ENCODE measurements at regions not wholly inside any gene's neighbourhood (a gene's known extent, or its start where the extent isn't known, plus 50 kb on each side); places are given as distances from the start of the nearest gene placed in this dataset.
"Not testable (repeated sequence)": the region's sequence is repeated elsewhere in the genome, so short reads cannot be mapped to it uniquely, and the experiment has no call there.

DNA sequence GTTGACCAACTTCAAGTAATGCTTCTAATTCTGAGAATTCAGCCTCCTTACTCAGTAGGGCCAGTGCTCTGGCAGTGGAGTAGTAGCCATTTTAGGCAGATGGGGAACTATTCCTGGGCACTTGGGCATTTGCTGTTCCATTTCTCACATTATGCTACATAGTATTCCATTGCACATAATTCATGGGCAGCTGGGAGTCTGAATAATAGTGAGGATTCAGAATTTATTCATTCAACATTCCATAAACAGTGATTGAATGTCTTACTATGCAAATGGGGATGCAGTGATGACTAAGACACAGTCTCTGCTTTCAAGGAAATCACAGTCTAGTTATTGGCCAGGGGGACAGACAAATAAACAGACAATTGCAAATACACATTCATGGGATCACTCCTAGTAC is 301.0 kb upstream of the KCNN2 start:
- no peak for DNase-seq

DNA sequence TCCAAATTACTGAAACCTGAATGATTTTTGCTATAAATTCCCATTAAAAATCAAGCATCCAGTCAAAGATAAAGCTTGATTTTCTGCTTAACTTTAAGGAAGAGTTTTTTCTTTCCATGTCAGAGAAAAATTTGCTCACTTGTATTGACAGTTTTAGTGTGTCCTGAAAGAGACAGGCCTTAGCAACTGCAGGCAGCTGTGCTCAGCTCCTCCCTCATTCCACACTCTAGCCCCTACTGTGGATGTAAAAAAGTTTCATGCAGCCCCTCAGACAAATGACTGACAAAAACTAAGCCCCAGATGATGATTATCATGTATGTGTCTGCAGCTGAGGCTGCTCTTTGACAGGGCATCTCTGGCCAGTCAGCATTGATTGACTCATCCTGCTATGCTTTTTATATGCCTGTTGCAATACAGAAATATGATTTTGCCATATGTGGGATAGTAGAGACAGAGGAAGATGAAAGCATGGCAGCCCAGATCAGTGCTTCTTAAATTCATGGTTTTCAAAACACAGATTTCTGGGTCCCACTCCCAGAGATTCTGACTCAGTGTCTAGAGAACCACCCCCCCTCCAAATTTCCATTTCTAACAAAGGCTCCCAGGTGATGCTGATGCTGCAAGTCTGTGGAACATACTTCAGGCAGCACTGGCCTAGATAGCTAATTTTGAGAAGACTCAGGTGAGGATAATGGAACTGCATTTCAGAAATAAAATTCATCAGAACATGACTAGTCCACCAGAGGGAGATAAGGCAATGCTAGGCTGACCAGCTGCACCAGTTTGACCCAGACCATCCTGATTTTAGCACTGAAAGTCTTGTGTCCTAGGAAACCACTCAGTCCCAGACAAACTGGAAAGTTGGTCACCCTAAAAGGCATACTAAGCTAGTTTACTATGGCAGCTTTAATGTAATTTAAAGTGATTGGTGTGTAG is 298.7 kb upstream of the KCNN2 start:
- DNase-seq, result no peak

DNA sequence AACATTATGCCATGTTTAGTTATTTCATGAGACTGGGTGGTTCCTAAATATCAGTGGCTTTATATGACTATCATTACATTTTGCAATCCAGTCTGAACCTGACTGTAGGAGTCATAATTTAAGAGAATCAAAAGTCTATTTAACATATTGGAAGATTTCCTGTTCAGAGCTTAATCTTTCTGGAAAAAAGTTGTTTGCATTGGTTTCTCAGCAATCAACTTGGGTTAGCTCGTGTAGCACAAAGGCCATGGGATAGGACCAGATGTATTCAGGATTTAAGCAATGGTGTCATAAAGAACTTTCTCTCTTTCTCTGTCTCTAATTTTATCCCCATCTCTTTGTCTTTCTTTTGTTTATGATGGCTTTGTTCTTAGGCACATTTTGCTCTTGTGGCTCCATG is 296.0 kb upstream of the KCNN2 start:
- DNase-seq, result no peak

DNA sequence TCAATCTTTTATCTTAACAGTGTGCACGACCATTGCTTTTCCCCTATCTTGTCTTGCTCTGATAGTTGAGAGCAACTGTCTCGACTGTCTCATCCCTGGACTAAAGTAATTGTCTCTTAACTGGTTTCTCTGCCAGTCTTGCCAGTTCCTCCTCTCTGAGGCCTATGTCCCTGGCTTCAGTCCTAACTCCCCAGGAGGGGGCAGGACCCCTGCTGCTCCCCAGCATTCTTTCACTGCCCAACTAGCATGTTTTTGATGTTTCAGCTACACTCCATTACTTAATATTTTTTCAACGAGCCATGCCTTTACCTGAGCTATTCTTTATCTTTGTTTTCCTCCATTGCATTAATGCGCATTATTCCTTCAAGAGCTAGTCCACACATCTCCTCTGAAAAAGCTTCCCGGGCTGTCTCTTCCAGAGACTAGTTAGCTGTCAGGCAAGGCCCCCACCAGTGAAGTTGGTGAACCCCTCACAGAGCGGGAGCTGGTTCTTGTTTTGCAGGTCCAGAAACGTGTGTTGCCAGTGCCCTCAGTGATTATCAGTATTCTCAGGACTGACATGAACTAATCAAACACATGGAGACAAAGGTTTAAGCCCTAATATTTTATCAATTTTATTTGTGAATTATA is 291.7 kb upstream of the KCNN2 start:
- DNase-seq, result no peak

DNA sequence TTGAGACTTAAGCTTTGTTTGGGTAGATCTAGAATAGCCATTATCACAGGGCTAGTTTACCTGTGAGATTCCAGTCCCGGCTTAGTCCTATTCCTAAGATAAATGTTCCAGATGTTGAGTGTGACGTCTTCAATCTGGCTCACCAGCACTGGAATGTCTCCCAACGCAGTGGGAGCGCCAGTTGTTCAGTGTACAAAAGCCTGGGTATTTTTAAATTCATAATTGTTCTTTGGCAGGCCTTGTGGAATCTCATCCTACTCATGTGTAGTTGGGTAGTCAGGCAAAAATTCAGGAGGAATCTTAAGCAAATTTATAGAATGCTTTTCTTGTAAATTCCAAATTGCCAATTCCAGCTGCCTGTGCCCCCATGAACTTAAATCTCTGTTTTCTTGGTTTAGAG is 272.6 kb upstream of the KCNN2 start:
- no peak for DNase-seq

DNA sequence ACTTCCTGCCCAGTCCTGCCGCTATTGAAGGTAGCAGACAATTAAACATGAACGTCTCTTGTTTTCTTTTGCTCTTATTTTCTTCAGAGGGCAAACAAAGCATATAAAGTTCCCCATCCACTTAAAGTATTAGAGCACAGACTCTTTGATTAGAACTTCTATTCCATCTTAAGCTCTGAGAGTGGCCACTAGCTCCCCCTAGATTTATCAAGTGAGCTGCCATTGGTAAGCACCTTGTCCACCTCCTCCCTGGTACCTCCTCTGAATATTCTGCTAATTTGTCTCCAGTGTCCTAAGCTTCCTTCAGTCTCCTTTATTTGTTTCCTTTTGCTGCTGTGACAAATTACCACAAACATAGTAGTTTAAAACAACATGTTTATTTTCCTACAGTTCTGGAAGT is 264.3 kb upstream of the KCNN2 start:
- no peak for DNase-seq

DNA sequence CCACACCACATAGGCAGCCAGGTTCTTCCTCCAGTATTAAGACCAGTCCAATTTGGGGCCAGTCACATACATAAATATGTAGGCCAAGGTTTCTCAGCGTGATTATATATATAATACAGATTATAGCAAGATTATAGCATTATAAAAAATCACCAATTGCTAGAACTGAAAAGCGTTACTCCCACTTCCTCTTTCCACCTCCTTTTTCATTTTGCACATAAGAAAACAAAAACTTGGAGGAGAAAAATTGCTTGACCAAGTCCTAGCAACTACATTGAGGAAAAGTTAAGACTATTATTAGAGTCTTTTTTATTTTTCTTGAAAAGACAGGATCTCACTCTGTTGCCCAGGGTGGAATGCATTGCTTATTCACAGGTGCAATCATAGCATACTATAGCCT is 262.7 kb upstream of the KCNN2 start:
- DNase-seq, result no peak

DNA sequence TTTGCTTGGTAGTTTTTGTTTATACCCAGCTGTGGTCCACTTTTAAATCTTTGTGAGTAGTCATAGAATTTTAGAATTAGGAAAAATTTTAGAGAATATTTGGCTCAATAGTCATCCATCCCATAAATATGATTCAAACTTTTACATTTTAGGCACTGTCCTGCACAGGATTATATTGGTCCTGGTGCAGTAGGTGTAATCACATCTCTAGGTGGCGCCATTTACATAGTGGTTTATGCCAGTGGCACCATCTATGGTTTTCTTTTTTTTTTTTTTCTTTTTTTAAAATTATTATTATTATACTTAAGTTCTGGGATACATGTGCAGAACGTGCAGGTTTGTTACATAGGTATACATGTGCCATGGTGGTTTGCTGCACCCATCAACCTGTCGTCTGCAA is 260.7 kb upstream of the KCNN2 start:
- DNase-seq, result peak; percentile 1

DNA sequence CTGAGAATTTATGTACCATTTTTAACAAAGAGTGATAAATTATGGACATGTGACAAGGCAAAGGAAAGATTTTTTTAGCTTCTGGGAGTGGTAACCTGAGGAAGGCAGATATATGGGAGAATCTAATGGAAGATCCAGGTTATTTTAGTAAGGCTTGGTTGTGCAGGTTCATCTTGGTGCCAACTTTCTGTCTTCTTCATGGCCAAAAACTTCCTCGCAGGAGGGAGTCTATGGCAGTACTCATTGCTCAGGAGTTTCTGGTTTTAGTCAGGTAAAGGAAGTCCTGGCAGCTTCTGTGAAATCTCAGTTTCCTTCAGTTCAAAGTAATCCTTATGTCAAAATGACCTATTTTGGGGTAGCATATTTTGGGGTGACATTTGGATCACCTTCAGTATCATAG is 248.3 kb upstream of the KCNN2 start:
- no peak for DNase-seq

DNA sequence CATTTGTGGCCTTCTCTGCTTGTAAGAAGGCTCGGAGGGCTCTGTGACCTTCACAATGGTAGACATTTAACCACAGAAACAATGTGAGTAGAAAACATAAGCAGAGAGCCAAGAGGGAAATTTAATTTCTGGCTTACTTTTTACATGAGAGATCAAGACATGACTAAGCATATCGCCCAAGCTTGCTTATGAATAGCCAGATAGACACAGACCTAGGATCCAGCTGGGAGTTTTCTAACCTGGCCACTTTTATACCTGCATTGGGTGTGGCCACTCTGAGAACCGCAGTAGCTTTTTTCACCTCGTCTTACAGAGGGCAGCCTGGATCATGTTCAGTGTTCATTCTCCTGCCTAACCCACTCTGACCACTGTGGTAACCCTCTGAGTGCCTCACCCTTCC is 244.9 kb upstream of the KCNN2 start:
- DNase-seq, result no peak

DNA sequence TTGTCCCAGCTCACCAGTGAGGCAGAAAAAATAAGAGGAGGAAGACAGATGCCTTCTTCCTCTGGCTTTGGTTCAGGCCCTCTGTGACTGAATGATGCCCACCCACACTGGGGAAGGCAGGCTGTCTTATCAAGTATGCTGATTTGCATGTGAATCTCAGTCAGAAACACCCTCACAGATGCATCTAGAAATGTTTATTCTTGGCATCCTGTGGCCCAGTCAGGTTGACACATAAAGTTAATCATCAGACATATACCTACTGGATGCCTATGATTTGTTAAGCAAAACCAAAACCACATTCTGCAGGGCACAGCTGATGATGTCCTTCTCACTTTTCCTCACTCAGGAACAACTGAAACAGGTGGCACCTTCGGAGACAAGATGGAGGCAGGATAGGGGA is 243.4 kb upstream of the KCNN2 start:
- no peak for DNase-seq

DNA sequence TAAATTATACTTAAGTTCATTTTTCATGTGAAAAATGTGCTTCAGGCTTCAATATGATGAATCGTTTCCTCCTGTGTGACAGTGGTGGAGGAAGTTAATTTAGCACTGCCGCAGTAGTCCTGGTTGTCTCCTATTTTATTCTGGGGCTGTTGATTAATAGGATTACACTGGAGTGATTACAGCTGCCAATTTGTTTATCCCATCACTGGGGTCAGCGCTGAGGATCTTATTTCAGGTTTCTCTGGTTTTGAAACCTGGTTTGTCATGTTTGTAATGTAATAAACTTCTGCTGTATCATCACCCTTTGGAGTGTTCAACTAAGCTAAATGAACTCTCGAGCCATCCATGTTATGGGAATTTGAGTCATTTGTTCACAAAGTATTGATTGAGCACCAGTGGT is 241.7 kb upstream of the KCNN2 start:
- DNase-seq, result no peak

DNA sequence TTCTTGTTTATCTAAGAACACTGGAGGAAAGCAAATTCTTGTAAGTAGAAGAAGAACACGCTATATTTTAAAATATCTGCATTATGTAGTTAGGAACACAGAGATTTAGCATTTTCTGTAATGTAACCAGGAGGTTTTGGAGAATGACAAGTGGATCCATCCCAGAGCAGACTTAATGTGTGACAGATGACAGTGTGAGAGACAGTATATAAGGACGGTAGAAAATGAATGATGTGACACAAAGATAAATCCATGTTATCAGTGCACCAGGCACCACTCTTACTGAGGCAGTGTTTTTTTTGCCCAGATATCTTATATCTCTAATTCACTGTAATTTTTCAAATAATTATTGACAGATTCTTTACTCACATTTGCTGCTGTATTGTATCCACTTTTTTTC is 239.0 kb upstream of the KCNN2 start:
- DNase-seq, result no peak

DNA sequence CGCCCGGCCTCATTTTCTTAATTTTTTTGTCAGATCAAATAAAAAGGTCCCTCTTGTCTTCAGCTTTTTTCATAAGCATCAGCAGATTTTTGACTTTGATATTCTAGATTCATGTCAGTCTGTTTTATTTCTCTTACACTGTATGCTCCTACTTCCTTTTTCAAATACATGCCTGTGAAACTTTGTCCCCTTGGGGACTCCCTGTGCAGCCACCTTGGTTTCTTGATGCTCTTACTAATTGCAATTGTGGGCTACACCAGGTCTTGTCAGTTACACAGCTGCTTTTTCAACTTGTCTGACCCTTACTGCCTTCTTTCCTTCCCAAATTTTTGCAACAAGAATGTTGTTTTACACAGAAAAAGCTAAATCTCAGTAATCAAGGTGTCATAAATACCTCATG is 238.2 kb upstream of the KCNN2 start:
- no peak for DNase-seq

DNA sequence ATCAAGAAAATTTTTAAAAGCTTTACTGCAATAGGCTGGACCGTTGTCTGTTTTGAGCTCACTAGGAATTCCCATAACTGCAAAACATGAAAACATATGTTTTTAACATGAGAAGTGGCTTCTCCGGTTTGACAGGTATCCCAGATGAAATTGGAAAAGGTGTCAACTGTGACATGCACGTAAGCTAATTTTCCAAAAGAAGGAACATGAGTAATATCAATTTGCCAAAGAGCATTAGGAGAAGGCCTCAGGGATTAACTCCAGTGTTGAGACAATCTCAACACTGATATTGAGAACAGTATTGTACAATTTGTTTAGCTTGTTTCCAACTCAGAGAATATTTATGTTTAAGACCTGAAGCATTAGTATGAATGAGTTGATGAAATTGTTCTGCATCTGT is 215.5 kb upstream of the KCNN2 start:
- no peak for DNase-seq

DNA sequence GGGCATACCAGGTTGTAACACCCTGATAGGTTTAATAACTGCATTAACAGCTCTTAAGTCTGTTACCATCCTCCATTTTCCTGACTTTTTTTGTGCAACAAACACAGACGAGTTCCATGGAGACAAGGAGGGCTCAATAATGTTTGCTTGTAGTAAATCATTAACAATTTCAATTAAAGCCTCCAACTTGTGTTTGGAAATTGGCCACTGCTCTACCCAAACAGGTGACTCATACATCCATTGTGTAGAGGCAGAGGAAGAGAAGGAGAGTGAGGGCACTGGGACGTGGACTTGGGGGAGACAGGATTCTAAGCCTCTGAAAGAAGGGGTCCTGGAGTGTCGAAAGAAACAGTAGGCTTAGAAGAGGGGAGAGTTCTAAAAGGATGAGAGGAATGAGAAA is 213.6 kb upstream of the KCNN2 start:
- no peak for DNase-seq

DNA sequence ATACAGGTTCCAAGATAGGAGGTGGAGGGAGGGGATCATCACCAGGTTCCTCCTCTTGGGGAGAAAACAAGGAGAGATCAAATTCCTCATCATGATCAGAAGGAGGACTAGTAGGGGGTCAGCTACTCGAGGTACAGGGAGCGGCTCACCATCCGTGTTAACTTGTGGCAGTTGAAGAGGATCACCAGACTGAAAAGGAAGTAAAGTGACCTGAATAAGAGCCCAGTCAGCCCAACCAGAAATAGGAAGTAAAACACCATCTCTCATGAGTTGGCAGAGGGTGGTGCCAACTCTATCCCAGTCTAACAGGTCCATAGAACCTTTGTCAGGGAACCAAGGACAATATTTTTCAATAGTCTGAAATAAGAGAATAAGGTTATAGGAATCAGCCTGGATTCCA is 213.1 kb upstream of the KCNN2 start:
- DNase-seq, result not testable (repeated sequence)

DNA sequence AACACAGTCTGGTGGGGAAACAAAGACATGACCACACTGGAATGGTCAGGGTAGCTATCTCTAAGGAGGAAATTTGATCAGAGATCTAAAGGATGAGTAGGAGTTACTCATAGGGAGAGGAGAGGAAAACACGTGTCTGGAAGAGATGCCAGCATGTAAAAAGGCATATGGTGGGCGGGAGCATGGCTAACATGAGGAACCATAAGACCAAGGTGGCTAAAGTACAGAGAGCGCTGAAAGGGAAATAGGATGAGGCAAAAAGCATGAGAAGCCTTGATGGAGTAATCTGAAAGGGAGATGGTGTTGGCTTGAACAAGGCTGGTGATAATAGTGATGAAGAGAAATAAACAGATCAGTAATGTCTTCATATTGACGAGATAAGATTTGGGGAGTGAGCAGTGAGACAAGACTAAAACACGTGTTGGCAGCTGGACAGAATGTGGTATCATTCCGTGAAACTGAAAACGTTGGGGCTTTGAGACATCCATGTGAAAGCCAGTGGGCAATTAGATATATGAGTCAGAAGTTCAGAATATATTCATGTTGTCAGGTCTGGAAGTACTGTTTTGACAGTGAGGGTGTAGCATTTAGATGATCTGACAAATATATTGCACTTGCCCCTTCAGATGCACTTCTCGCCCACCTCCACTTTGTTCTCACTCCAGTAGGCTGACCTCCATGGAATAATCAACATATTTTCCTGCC is 209.1 kb upstream of the KCNN2 start:
- DNase-seq, result no peak

DNA sequence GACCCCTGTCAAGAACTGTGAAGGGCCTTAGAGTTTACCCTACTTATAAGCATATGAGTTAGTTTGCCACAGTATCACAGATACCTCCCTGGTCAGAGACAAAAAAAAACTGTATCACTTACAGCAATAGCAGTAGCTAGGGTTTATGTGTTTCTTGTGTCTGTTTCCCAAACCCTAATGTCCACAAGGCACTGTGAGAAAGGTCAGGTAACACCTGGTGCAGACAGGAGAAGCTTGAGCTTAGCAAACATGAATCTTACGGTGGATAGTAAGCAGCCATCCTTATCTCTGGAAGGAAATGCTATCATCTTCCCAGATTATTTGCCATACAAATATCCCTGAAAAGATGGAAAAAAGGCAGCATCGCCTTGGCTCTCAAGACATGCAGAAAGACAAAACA is 208.5 kb upstream of the KCNN2 start:
- no peak for DNase-seq

DNA sequence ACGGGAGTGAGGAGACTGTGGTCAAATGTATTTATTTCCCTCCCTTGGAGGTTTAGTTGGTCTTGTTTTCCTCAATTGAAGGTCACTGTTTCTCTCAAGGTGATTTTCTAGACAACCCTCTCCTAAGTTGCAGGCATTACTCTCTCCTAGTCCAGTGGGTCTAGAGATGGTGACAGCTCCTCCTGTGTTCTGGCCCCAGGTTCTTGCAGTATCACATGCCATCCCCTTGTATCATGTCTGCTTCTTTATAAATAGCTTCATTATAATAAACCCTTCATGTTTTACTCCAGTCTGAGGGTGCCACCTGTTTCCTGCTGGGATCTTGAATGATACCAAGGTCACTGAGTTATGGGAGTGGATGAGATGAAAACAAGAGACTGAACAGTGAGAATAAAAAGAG is 208.0 kb upstream of the KCNN2 start:
- no peak for DNase-seq

DNA sequence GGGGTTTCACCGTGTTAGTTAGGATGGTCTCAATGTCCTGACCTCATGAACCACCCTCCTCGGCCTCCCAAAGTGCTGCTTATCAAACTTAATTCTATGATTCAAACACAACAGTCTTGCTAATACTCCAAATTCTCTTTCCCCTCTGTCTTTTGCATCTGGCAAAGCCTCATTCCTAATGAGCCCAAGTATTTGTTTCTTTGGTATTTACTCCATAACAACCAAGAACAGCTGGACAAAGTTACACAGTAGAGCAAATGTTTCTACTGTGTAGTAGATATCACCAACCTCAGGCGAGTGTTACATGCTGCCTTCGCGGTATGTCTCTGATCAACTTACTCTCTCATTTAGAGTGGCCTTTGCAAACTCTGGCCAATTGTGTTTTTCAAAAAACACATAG is 195.8 kb upstream of the KCNN2 start:
- no peak for DNase-seq

DNA sequence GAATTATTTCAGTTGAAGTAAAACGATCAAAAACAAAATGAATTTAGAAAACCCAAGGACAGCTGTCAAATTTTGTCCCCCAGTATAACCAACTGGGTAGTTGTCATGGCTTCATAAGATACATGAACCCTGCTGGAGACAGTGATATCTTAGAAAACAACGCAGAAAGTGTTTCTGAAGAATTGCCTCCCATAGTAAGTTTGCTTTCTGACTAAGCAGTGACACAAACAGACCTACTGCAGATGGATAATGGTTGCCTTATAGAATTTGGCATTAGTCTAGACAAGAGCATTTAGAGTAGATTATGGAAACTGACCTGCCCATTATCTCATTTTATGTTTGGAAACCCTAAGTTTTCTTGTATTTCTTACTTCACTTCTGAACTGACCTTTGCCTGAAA is 187.7 kb upstream of the KCNN2 start:
- no peak for DNase-seq

DNA sequence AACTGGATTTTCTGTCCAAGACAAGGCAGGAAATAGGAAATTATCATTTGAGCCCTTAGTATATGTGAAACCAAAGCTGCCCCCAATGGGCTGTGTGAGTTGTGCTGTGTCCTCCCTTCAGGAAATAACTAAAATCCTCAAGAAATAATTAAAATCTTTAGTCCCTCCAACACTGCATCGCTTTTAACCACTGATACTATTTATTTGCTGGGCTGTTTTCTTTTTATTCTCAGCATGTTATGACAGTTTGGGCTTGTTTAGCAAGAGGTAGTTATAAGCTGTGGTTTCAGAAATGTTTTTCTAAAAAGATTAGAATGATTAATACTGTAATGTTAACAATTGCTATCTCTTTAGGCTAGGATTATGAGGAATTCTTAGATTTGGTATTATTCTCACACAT is 187.0 kb upstream of the KCNN2 start:
- no peak for DNase-seq

DNA sequence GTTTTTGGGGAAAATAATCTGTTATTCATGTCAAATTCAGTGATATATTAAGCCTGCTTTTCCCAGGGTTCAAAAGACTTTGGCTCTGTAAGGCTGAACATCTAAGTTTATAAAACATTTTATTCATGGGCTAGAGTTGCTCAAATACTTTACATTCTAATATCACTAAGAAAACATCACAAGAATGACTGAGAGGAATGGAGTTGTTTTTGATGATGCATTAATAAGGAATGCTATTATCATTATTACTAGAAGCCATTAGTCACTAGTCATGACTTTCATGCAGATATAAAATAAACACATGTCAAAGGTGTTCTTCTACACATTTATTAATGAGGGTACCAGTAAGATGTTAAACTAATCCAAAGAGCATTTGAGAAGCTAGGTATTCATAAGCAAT is 185.5 kb upstream of the KCNN2 start:
- no peak for DNase-seq

All from NCI-H2171 treated with DMSO at 0.1 percent for 48 hours (cell line).